K562 (cell line): ENCODE measurements at regions not wholly inside any gene's neighbourhood (a gene's known extent, or its start where the extent isn't known, plus 50 kb on each side); places are given as distances from the start of the nearest gene placed in this dataset.

Experiments used
- CBX3 ChIP-seq, 2 experiments: IDR thresholded peaks; 1 replicate in 1 of 2; 2 replicates in 1 of 2; pipeline ENCODE4 v1.6.1; 2012; ENCODE audit warnings: inconsistent platforms in 2 of 2, low read length in 2 of 2, borderline replicate concordance in 1 of 2, control low read depth in 1 of 2
- HDAC2 ChIP-seq: fragments of 450-650 bp; IDR thresholded peaks from 2 replicates; pipeline ENCODE4 v1.6.1; 2016; ENCODE audit warnings: mild to moderate bottlenecking
- MTA1 ChIP-seq: fragments of 450-650 bp; IDR thresholded peaks from 2 replicates; pipeline ENCODE4 v1.6.1; 2017; ENCODE audit warnings: borderline replicate concordance
- ZNF324 ChIP-seq: fragments of 250-450 bp; sonication (Bioruptor Pico); IDR thresholded peaks from 2 replicates; pipeline ENCODE4 v1.4.0; 2020; ENCODE audit warnings: mild to moderate bottlenecking
- TF ChIP-seq, protein P1 (sequence below): fragments of 250-450 bp; sonication (Bioruptor Pico); IDR thresholded peaks from 2 replicates; pipeline ENCODE4 v1.5.0; 2020; ENCODE audit warnings: mild to moderate bottlenecking
- TF ChIP-seq, protein P2 (sequence below): IDR thresholded peaks from 2 replicates; pipeline ENCODE4 v1.6.1; 2012; ENCODE audit warnings: low read depth, low read length, improper control_type of control experiment, borderline replicate concordance

DNA sequence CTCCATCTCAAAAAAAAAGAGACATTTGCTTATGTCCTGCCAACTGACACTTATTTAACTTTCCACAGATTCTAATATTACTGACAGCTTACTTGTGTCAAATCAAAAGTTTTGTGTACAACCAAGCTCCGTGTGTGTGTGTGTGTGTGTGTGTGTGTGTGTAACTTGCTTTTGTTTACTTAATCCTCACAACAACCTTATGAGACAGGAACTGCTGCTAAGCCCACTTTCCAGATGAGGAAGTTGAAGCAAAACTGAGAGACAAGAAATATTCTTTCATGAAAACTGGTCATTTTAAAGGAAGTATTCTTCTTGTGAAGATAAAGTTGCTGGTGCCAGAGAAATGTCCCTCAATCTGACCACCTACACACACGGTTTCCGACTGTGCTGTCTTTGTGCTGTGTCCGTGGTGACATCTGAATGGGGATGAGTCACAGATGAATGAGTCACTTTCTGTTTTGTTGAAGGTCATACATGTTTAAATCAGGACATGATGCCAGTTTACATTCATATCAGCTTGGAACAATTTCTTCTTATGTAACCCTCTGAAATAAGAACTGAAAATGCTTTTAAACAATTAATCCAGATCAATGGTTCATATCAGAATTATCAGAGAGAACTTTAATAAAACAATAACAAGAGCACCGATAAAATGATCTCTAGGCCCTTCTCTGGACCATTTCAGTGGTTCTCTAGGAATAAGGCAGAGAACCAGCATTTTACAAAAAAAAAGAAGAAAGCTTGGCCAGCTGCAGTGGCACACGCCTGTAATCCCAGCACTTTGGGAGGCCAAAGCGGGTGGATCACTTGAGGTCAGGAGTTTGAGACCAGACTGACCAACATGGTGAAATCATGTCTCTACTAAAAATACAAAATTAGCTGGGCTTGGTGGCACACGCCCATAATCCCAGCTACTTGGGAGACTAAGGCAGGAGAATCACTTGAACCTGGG lies 95.5 kb downstream of the THNSL2 start:
- TF ChIP-seq MTA1 (no peak), ZNF324 (CRISPR knock-in tag) (no peak), CBX3 (IDR thresholded peaks at IDR 0.05; ENCODE audit: borderline replicate concordance in 1 of 2, low read length in 2 of 2) (no peak), HDAC2 (no peak)
- TF ChIP-seq, protein P1, sequence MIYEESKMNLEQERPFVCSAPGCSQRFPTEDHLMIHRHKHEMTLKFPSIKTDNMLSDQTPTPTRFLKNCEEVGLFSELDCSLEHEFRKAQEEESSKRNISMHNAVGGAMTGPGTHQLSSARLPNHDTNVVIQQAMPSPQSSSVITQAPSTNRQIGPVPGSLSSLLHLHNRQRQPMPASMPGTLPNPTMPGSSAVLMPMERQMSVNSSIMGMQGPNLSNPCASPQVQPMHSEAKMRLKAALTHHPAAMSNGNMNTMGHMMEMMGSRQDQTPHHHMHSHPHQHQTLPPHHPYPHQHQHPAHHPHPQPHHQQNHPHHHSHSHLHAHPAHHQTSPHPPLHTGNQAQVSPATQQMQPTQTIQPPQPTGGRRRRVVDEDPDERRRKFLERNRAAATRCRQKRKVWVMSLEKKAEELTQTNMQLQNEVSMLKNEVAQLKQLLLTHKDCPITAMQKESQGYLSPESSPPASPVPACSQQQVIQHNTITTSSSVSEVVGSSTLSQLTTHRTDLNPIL = no peak
- TF ChIP-seq, protein P2, sequence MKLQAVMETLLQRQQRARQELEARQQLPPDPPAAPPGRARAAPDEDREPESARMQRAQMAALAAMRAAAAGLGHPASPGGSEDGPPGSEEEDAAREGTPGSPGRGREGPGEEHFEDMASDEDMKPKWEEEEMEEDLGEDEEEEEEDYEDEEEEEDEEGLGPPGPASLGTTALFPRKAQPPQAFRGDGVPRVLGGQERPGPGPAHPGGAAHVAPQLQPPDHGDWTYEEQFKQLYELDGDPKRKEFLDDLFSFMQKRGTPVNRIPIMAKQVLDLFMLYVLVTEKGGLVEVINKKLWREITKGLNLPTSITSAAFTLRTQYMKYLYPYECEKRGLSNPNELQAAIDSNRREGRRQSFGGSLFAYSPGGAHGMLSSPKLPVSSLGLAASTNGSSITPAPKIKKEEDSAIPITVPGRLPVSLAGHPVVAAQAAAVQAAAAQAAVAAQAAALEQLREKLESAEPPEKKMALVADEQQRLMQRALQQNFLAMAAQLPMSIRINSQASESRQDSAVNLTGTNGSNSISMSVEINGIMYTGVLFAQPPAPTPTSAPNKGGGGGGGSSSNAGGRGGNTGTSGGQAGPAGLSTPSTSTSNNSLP = no peak
